PFSK-1 (cell line): ENCODE measurements at regions not wholly inside any gene's neighbourhood (a gene's known extent, or its start where the extent isn't known, plus 50 kb on each side); places are given as distances from the start of the nearest gene placed in this dataset.

ENCODE experiments used
- FOXP2 ChIP-seq: optimal IDR thresholded peaks from 2 replicates; pipeline ENCODE3; 2011; ENCODE audit warnings: borderline replicate concordance, control low read depth, inconsistent platforms; ENCODE audit not compliant: insufficient read depth; ENCODE audit errors: extremely low read length, extremely low read depth
- POLR2AphosphoS5 ChIP-seq: IDR thresholded peaks from 2 replicates; pipeline ENCODE4 v1.6.1; 2012; ENCODE audit warnings: low read depth, mild to moderate bottlenecking, control low read depth, low read length, moderate library complexity
- SIN3A ChIP-seq: IDR thresholded peaks from 2 replicates; pipeline ENCODE4 v1.6.1; 2012; ENCODE audit warnings: mild to moderate bottlenecking, low read length, moderate library complexity, borderline replicate concordance; ENCODE audit not compliant: insufficient read depth
- TAF1 ChIP-seq: IDR thresholded peaks from 2 replicates; pipeline ENCODE4 v1.6.1; 2012; ENCODE audit warnings: low read length, control low read depth, borderline replicate concordance; ENCODE audit not compliant: insufficient read depth
- TF ChIP-seq, protein P1 (sequence below), 2 experiments: IDR thresholded peaks; 2 replicates each; pipeline versions ENCODE4 v1.6.1 to v1.8.0; 2011 to 2012; ENCODE audit warnings: low read depth in 2 of 2, low read length in 2 of 2, control low read depth in 1 of 2, inconsistent platforms in 1 of 2, mild to moderate bottlenecking in 1 of 2, moderate library complexity in 1 of 2; ENCODE audit not compliant: insufficient read depth in 1 of 2

GRCh38 chr6:156645097-156645496 is 132.1 kb upstream of the ARID1B start:
- TF ChIP-seq, protein P1, sequence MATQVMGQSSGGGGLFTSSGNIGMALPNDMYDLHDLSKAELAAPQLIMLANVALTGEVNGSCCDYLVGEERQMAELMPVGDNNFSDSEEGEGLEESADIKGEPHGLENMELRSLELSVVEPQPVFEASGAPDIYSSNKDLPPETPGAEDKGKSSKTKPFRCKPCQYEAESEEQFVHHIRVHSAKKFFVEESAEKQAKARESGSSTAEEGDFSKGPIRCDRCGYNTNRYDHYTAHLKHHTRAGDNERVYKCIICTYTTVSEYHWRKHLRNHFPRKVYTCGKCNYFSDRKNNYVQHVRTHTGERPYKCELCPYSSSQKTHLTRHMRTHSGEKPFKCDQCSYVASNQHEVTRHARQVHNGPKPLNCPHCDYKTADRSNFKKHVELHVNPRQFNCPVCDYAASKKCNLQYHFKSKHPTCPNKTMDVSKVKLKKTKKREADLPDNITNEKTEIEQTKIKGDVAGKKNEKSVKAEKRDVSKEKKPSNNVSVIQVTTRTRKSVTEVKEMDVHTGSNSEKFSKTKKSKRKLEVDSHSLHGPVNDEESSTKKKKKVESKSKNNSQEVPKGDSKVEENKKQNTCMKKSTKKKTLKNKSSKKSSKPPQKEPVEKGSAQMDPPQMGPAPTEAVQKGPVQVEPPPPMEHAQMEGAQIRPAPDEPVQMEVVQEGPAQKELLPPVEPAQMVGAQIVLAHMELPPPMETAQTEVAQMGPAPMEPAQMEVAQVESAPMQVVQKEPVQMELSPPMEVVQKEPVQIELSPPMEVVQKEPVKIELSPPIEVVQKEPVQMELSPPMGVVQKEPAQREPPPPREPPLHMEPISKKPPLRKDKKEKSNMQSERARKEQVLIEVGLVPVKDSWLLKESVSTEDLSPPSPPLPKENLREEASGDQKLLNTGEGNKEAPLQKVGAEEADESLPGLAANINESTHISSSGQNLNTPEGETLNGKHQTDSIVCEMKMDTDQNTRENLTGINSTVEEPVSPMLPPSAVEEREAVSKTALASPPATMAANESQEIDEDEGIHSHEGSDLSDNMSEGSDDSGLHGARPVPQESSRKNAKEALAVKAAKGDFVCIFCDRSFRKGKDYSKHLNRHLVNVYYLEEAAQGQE (IDR thresholded peaks at IDR 0.05; ENCODE audit: insufficient read depth in 1 of 2, low read depth in 2 of 2, low read length in 2 of 2) = no peak
- TF ChIP-seq POLR2AphosphoS5 (no peak), SIN3A (no peak), FOXP2 (no peak), TAF1 (no peak)

- TF ChIP-seq TAF1 = no peak
Observed at GRCh38 chr6:156639009-156639721, 138.0 kb upstream of the ARID1B start.

DNA sequence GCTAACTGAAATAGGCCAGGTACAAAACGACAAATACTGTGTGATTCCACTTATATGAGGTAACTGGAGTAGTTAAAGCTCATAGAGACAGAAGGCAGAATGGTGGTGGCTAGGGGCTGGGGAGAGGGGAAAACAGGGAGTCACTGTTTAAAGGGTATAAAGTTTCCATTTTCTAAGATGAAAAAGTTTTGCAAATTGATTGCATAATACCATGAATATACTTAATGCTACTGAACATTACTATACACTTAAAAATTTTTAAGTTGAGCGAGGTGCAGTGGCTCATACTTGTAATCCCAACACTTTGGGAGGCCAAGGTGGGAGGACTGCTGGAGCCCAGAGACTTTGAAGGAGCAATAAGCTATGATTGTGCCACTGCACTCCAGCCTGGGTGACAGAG is 138.6 kb upstream of the ARID1B start:
- TF ChIP-seq, protein P1 (IDR thresholded peaks at IDR 0.05; ENCODE audit: insufficient read depth in 1 of 2, low read depth in 2 of 2, low read length in 2 of 2) = no peak
- TF ChIP-seq SIN3A (no peak), TAF1 (no peak), POLR2AphosphoS5 (no peak), FOXP2 (no peak)

GRCh38 chr6:156634951-156635371 is 142.2 kb upstream of the ARID1B start:
- TF ChIP-seq POLR2AphosphoS5 (no peak), TAF1 (no peak), FOXP2 (no peak), SIN3A (no peak)
- TF ChIP-seq, protein P1 (IDR thresholded peaks at IDR 0.05; ENCODE audit: insufficient read depth in 1 of 2, low read depth in 2 of 2, low read length in 2 of 2) = no peak

- no peak for TF ChIP-seq TAF1
- no peak for TF ChIP-seq FOXP2
- TF ChIP-seq, protein P1 (IDR thresholded peaks at IDR 0.05; ENCODE audit: insufficient read depth in 1 of 2, low read depth in 2 of 2, low read length in 2 of 2) = no peak
- no peak for TF ChIP-seq POLR2AphosphoS5
- no peak for TF ChIP-seq SIN3A
Observed at GRCh38 chr6:156634048-156634447, 143.1 kb upstream of the ARID1B start.
